ENCODE measurements at regions not wholly inside any gene's neighbourhood (a gene's known extent, or its start where the extent isn't known, plus 50 kb on each side); places are given as distances from the start of the nearest gene placed in this dataset.
"Not testable (repeated sequence)": the region's sequence is repeated elsewhere in the genome, so short reads cannot be mapped to it uniquely, and the experiment has no call there.

DNA sequence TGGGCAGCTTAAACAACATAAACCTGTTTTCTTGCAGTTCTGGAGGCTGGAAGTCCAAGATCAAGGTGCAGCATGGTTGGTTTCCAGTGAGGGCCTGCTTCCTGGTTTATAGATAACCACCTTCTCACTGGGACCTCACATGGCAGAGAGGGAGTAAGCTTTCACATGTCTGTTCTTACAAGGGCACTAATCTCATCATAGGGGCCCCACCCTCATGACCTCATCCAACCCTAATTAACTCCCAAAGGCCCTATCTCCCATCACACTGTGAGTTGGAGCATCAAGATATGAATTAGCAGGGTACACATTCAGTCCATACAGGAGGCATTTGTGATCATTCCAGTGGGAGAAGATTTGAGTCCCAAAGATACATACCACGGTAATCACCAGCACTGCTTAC lies 50.5 kb upstream of the GRIN2A start:
- no peak for DNase-seq

DNA sequence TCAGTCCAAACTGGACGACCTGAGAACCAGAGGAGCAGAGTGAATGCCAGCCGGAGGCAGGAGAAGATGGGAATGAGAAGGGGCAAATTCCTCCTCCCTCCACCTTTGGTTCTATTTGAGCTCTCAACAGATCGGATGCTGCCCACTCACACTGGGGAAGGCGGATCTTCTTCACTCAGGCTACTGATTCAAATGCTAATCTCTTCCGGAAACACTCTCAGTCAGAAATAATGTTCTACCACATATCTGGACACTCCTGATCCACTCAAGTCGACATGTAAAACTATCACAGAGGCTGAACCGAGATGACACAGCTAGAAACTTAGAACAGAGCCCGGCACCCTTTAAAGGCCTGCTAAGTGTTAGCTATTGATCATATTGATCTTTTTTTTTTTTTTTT lies 57.4 kb upstream of the GRIN2A start:
- DNase-seq = no peak

DNA sequence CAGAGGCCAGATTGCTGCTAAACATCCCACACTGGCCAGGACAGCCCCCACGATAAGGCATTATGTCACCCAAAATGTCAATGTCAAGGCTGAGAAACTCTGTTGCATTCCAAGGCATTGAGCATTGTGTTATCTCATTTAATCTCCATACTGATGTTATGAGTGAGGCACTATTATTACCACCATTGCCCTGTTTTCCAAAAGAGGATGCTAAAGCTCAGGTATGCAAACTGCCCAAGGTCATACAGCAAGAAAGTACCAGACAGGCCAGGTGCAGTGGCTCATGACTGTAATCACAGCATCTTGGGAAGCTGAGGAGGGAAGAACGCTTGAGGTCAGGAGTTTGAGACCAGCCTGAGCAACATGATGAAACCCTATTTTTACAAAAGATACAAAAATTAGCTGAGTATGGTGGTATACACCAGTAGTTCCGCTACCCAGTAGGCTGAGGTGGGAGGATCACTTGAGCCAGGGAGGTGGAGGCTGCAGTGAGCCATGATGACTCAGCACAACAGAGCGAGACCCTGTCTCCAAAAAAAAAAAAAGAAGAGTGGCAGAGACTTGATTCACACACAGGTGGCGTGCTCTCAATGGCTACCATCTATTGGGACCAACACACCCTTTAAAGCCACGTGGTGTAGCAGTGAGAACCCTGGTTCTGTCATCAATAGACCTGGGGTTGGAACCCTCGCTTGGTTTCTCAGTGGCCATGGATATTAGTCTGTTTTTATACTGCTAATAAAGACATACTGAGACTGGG lies 58.8 kb upstream of the GRIN2A start:
- DNase-seq = no peak

DNA sequence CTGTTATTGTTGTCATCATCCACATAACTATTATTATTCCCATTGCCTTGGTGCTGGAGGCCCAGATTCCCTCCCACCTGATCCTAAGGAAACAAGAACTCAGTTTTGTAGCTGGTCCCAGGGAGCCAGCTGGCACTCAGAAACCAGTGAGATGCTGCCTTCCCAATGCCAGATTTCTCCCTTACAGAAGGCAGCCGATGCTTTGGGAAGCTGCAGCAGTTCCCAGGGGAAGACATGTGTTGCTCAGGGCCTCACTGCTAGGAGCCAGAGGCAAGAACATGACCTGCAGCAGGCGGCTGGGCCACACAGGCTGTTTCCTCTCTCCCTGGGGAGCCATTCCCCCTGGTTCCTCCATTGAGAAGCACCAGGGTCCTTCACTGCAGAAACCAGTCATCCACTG lies 59.9 kb upstream of the GRIN2A start:
- DNase-seq = no peak

DNA sequence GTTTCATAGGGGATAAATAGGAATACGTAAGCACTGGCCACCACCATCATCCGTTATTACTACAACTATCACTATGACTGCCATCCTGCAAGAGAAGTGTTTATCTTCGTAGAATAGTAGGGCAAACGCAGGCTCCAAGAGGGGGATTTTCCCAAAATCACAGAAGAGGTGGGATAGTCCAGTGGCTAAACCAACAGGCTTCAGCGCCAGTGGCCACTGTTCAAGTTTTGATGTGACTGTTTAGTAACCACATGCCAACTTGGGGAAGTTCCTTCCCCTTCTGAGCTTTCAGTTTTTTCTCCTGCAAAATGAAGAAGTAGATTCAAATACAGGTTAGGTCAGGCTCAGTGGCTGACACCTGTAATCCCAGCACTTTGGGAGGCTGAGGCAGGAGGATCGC lies 60.7 kb upstream of the GRIN2A start:
- no peak for DNase-seq

DNA sequence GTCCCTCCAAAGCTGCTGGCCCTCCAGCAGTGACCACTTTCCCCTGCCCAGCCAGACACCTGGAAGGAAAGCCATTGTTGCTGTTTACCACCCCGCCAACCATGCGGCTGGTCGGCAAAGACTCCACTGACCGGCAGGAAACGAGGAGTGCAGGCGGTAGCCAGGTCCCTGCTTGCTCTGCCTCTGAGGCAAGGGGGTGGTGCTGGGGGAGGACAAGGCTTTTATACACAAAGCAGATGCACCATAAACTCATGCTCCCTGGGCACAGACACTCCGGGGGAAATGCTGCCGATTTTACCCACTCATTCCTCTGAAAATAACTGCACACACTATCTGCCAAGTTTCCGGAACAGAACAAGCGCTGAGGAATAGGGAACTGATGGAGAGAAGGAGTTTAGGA lies 62.8 kb upstream of the GRIN2A start:
- no peak for DNase-seq

DNA sequence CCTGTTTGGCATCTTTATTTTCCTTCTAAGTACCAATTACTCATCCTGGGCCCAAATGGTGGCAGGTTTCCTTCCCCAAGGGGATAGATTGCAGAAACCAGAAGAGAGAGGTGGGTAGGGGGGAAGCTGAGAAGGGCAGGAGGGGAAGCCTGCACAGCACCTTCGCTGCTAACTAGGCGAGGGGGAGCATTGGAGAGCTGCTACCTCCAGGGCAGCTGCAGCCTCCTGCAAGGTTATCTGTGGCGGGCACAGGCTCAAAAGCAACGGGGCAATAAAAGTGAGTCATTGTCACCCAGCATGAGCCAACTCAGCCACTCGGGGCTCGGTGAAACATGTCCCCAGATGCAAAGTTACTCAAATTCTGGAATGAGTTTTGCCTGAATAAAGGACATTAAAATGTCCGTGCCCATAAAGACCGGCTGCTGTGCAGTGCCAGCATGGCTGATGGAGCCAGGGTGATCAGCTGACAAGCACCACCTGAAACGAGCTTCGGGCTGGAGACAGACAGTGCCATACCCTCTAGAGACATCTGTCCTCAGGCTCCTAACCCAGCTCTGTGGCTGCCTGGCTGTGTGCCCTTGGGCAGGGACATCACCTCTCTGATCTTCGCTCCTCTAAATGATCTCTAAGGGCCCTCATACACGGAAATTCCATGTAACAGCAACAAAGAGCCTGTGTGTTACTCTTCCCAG lies 68.1 kb upstream of the GRIN2A start:
- DNase-seq = no peak

DNA sequence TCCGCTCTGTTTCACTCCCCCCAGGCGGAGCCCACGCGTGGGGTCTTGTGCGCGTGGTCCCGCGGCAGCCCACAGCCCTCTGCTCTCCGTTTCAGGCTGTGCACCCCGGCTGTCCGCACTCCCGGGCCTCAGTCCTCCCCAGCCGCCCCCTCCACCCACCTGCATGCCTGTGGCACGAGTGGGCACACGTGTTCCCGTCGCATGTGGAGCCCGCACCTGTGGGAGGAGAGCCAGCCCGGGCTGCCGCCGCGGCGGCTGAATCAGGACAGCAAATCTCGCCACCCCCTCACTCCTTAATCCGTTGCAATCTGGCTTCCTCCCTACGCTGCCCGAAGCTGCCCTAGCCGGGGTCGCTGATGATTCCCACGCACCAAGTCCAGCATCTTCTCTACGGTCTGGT lies 69.9 kb upstream of the GRIN2A start:
- DNase-seq = no peak

DNA sequence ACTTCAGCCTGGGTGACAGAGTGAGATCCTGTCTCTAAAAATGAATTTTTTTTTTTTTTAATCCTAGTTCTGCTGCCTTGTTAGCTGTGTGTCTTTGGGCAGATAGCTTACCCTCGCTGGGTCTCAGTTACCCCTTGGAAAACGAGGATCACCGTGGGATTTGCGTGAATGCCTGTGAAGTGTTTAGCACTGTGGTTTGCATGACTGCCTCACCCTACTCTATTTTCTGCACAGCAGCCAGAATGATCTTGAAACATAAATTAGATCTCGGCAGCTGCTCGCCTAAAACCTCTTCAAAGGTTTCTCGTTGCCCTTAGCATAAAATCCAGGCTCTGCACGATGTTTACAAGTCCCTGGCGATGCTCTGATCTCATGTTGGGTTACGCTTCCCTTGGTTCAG lies 71.2 kb upstream of the GRIN2A start:
- DNase-seq = no peak

DNA sequence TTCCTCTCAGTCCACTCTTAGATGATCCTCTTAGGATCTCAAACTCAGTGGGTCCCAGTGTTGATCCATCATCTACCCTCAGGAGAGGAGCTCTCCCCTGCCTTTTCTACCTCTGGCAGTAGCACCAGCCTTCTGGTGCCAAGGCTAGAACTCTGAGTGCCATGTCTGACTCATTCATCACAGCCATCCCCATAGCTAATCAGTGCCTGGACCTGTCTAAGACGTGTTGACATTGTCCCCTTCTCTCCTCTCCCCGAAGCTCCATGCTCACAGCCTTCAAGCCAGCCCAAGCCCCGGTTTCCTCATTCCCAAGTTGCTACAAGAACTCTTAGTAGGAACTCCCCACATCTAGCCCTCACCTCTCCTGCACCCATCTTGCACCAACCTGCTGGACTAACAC lies 73.5 kb upstream of the GRIN2A start:
- no peak for DNase-seq

DNA sequence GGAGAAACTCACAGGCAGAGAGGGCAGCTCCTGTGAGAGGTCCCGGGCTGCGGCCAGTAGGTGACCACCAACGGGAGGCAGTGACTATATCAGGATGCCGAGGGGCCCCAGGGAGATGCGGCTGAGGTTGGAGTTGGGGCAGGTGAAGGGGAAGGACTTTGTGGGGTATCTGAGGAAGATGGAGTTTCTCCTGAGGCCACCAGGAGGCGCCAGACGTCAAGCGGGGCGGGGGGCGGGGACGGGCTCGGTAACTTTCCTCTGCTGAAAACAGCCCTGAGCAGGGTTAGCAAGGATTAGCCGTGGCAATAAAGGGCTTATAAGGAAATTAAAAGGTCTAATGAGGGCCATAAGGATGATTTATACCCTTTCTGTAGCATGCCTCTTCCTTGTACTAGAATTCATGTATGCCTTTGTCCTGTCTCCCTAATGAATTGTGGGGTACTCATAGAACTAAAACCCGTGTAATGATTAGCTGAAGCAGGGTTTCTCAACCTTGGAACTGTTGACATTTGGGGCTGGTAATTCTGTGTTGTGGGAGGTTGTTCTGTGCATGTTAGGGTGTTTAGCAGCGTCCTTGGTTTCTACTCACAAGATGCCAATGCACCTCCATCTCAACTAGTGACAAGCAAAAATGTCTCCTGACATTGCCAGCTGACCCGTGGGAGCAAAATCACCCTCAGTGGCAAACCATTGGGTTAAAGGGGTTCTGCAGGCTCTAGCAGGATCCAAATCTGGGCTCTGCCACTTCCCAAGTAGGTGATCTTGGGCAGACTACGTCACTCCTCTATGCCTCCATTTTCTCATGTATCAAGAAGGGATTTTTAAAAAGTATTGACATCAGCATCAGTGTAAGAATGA lies 74.8 kb upstream of the GRIN2A start:
- DNase-seq = peak; percentile 47

DNA sequence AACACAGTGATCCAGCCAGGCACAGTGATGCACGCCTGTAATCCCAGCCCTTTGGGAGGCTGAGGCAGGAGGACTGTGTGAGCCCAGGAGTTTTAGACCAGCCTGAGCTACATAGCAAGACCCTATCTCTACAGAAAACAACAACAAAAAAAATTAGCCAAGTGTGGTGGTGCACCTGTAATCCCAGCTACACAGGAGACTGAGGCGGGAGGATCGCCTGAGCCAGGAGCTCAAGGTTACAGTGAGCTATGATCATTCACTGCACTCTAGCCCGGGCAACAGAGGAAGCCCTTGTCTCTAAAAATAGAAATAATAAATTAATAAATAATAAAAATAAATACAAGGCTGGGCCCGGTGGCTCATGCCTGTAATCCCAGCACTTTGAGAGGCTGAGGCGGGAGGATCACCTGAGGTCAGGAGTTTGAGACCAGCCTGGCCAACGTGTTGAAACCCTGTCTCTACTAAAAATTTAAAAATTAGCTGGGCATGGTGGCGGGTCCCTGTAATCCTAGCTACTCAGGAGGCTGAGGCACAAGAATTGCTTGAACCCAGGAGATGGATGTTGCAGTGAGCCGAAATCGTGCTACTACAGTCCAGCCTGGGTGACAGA lies 75.5 kb upstream of the GRIN2A start:
- not testable (repeated sequence) for DNase-seq

DNA sequence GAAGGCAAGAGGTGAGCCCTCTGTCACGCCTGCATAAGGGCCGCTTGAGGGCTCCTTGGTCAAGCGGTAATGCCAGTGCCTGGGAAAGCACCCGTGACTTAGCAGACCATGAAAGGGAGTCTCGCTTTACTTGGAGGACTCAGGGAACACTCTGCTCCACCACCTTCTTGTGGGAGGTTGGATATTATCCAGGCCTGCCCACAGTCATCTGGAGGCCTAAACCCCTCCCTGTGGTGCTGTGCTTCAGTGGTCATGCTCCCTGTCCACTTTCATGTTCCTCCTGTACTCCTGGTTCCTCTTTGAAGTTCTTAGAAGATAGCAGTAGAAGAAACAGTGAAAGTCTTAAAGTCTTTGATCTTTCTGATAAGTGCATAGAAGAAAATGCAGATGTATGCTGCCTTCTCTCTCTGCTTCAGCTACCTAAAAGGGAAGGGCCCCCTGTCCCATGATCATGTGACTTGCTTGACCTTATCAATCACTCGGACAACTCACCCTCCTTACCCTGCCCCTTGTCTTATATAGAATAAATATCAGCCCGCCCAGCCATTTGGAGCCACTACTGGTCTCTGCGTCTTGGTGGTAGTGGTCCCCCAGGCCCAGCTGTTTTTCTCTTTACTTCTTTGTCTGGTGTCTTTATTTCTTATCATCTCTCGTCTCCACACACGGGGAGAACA lies 76.8 kb upstream of the GRIN2A start:
- not testable (repeated sequence) for DNase-seq

DNA sequence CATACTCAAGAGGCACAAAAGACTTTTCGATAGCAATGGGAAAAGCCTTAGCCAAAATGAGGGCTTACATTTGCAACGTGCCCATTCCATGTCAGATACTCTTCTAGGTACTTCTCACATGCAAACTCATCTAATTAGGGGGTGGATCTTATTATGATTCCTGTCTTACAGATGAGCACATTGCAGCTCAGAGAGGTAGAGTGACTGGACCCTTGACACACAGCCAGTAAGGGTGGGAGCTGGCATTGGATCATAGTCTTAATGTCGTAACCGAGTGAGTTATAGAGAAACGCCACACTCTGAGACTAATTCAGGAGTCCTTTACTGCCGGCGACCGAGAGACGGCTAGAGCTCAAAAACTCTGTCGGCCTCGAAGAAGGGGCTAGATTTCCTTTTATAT lies 78.8 kb upstream of the GRIN2A start:
- no peak for DNase-seq

DNA sequence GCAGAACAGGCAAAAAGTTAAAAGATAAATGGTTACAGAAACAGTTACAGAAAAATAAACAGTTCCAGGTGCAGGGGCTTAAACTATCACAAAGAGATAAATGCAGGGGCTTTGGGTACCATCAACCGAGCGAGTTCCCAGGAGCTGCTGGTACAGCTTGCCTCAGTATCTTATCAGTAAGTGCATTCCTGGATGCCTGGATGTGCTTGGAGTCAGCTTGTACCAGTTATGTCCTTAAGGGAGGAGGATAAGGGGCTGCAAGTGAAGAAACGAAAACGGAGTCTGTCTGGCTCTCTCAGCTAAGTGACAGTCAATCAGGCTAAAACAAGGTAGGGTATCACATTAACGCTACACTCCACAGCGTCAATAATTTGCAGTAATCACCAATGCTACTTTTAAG lies 79.3 kb upstream of the GRIN2A start:
- not testable (repeated sequence) for DNase-seq

DNA sequence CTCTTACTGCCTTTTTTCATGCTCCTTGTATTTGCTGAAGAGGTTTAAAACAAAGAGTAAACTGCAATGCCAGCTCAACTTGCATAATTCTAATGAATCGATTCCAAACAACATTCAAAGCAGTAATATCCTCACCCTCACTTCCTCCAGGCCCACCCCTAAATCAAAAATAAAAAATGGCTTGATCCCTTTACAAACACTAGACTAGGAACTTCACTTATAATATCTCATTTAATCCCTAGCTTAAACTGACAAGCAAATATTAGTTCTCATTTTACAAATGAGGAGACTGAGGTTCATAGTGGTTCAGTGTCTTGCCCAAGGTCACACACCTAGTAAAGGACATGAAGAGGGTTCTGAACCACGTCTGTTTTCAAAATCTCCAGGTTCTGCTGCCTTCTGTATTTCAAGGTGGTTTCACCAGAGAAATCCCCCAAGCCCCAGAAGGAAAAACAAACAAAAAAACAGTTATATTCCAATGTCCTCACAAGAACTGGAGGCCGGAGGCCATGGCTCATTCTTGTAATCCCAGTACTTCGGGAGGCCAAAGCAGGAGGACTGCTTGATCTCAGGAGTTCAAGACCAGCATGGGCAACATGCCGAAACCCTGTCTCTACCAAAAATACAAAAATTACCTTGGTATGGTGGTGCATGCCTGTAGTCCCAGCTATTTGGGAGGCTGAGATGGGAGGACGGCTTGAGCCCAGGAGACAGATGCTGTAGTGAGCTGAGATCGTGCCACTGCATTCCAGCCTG lies 80.3 kb upstream of the GRIN2A start:
- no peak for DNase-seq

DNA sequence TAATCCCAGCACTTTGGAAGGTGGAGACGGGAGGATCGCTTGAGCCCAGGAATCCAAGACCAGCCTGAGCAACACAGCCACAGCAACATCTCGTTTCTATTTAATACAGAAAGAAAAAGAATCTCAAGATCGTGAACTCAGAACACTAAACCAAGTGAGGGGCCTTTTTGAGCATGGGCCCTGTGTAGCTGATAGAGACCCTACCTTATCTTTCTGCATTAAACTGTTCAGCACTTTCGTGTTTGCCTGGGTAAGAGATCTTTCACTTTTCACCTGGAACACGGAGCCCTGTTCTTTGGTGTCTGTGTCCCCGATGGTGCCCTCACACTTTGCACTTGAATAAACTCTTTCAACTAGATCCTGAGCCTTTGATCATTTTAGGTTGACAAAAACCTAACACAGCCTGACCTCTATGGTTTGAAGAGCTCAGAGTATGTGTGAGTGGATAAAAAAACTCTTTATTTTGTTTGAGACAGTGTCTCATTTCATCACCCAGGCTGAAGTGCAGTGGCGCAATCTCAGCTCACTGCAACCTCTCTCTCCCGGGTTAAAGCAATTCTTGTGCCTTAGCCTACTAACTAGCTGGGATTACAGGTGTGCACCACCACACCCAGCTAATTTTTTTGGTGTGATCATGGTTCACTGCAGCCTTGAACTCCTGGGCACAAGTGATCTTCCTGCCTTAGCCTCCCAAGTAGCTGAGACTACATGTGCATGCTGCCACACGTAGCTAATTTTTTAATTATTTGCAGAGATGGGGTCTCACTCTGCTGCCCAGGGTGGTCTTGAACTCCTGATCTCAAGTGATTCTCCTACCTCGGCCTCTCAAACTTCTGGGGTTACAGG lies 83.8 kb upstream of the GRIN2A start:
- no peak for DNase-seq

DNA sequence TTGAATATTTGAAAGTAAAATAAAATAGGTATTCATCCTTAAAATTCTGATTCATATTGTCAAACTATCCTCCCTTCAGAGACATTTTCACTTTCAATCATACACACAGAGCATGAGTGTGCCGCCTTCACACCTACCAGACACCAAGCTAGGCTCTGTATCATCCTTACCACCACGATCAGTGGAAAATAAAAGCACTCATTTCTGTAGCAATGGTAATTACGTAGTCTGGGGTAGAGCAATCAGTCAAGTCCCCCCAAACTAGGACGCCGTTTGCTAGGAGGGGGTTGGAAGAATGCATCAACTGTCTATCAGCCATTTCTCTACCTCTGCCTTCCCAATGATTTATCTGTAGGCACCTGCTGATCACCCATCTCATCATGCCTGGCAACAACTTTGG lies 84.6 kb upstream of the GRIN2A start:
- DNase-seq = no peak

DNA sequence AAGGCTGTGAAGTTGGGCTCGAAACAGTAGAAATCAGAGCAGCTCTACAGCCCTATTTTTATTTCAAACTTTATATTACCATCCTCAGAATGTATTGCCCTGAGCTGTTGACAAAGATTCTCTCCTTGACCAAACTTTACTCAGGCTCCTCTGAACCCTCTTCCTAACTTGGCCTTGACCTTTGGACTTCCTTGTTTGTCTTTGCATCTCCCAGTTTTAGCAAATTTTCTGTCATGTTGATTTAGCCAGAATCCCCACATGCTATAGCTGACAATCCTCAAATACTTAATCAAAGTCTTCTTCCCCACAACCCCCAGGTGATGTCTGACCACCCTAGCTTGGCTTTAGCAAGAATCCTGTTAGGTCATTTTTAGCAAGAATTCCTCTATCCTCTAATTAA lies 87.4 kb upstream of the GRIN2A start:
- no peak for DNase-seq

DNA sequence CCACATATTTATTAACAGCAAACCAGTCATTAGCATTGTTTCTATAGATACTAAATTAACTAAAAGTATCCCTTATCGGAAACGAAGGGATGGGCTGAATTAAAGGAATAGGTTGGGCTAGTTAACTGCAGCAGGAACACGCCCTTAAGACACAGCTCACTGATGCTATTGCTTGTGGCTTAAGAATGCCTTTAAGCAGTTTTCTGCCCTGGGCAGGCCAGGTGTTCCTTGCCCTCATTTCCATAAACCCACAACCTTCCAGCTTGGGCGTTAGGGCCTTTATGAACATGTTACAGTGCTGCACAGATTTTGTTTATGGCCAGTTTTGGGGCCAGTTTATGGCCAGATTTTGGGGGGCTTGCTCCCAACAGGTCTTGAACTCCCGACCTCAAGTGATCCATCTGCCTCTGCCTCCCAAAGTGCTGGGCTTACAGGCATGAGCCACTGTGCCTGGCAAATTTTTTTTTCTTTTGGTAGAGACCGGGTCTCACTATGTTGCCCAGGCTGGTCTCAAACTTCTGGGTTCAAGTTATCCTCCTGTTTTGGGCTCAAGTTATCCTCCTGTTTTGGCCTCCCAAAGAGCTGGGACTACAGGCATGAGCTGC lies 90.1 kb upstream of the GRIN2A start:
- DNase-seq = not testable (repeated sequence)

All from CD4-positive, alpha-beta T cell treated with Interleukin-10 for 1 hour (primary cell).